ENCODE measurements at regions not wholly inside any gene's neighbourhood (a gene's known extent, or its start where the extent isn't known, plus 50 kb on each side); places are given as distances from the start of the nearest gene placed in this dataset.

DNA sequence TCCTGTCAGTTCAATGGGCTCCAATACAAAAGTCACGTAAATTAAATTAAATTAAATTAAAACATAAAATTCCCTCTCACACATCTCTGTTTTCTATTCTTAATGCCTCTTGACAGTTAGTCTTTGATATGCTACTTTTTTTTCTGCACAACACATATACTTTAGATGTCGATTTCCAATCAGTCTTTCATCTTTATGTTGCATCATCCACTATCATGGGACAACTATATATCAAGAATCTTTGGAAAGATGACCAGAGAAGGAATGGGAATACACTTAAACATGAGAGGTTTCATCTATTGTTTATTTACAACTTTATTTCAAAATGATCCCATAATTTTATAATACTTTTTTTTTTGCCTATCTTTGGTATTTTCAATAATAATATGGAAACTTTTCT is 733.3 kb upstream of the FANCL start:
- WGBS, 3 donors, result 69 to 73% (median 72%) methylated on average over 2 of the region's 2 CpGs

DNA sequence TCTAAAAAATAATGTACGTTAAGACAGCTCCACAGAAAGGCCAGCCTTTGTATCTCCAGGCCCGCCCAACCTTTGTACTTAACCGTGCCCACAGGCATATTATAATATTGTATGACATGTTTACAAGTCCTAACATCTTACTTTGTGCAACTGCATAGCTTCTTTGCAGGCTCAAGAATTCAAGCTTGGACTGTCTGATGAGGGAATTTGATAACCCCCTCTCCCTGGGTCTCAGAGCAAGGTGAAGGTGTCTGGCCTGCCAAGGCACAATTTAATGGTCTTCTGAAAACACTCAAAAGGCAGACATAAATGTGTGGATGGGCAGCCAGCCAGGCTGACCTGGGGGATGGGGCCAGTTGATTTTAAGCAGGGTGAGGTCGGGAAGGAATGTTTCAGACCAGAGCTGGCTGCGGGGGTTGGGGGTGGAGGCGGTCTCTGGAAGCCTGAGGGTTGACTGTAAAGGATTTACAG is 732.7 kb upstream of the FANCL start:
- no peak for DNase-seq
- no peaks in the 10 kb centered on the region for H3K9me3 ChIP-seq
- no peaks in the 10 kb centered on the region for H3K27me3 ChIP-seq (ENCODE audit: insufficient read depth in 3 of 3, low read length in 2 of 3)
- H3K4me3 ChIP-seq, result no peak overlapping the region
- 33 to 40% (median 40%) methylated on average over 6 of the region's 6 CpGs for WGBS, 3 donors
- no peaks in the 10 kb centered on the region for H3K36me3 ChIP-seq (ENCODE audit: insufficient read depth in 1 of 2, low read depth in 1 of 2)
- no peak for ATAC-seq
- H3K27ac ChIP-seq, result no peak overlapping the region
- no peaks in the 10 kb centered on the region for H3K4me1 ChIP-seq
- intact Hi-C loops (cut with DNase I), result no loop called here
- TF ChIP-seq, protein P1, sequence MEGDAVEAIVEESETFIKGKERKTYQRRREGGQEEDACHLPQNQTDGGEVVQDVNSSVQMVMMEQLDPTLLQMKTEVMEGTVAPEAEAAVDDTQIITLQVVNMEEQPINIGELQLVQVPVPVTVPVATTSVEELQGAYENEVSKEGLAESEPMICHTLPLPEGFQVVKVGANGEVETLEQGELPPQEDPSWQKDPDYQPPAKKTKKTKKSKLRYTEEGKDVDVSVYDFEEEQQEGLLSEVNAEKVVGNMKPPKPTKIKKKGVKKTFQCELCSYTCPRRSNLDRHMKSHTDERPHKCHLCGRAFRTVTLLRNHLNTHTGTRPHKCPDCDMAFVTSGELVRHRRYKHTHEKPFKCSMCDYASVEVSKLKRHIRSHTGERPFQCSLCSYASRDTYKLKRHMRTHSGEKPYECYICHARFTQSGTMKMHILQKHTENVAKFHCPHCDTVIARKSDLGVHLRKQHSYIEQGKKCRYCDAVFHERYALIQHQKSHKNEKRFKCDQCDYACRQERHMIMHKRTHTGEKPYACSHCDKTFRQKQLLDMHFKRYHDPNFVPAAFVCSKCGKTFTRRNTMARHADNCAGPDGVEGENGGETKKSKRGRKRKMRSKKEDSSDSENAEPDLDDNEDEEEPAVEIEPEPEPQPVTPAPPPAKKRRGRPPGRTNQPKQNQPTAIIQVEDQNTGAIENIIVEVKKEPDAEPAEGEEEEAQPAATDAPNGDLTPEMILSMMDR (IDR thresholded peaks at IDR 0.05), result no peak

More for the DNA sequence above, 733.3 kb upstream of the FANCL start:
- H3K9me3 ChIP-seq, result no peaks in the 10 kb centered on the region
- ATAC-seq, result no peak
- no peak overlapping the region for H3K27ac ChIP-seq
- DNase-seq, result no peak
- H3K4me1 ChIP-seq, result no peaks in the 10 kb centered on the region
- H3K4me3 ChIP-seq, result no peak overlapping the region
- intact Hi-C loops (cut with DNase I), result no loop called here
- no peaks in the 10 kb centered on the region for H3K27me3 ChIP-seq (ENCODE audit: insufficient read depth in 3 of 3, low read length in 2 of 3)
- TF ChIP-seq, protein P1 (IDR thresholded peaks at IDR 0.05), result no peak
- H3K36me3 ChIP-seq (ENCODE audit: insufficient read depth in 1 of 2, low read depth in 1 of 2), result no peaks in the 10 kb centered on the region

DNA sequence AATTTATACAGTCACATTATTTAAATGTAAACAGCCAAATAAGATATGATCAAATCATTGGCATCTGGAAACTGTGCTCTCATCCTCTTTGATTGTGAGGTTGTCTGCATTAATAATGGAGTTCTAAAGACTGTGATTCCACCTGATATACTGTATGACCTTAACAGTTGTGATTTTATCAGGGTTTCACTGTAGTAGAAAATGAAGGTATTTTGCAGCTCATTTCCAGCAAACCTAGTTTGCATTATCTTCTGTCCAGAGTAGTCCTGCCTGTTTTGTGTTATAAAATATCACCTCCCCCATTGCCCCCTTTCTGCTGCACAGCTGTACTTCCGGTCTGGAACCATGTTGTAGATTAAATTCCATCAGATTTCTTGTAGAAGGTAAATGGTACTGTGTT is 731.6 kb upstream of the FANCL start:
- H3K4me3 ChIP-seq, result no peak overlapping the region
- no peaks in the 10 kb centered on the region for H3K9me3 ChIP-seq
- DNase-seq (no peak), ATAC-seq (no peak)
- H3K27ac ChIP-seq, result no peak overlapping the region
- no peaks in the 10 kb centered on the region for H3K27me3 ChIP-seq (ENCODE audit: insufficient read depth in 3 of 3, low read length in 2 of 3)
- 37 to 54% (median 44%) methylated on average over 1 of the region's 1 CpG for WGBS, 3 donors
- intact Hi-C loops (cut with DNase I), result no loop called here
- H3K4me1 ChIP-seq, result no peaks in the 10 kb centered on the region
- no peaks in the 10 kb centered on the region for H3K36me3 ChIP-seq (ENCODE audit: insufficient read depth in 1 of 2, low read depth in 1 of 2)
- TF ChIP-seq, protein P1 (IDR thresholded peaks at IDR 0.05), result no peak

- no peaks in the 10 kb centered on the region for H3K9me3 ChIP-seq
- intact Hi-C loops (cut with DNase I), result no loop called here
- H3K4me3 ChIP-seq, result no peak overlapping the region
- WGBS, 3 donors, result 83 to 88% (median 86%) methylated on average over 14 of the region's 14 CpGs
- H3K36me3 ChIP-seq (ENCODE audit: insufficient read depth in 1 of 2, low read depth in 1 of 2), result no peaks in the 10 kb centered on the region
- ATAC-seq (no peak), DNase-seq (no peak)
- TF ChIP-seq, protein P1 (IDR thresholded peaks at IDR 0.05), result no peak
- H3K4me1 ChIP-seq, result no peaks in the 10 kb centered on the region
- no peaks in the 10 kb centered on the region for H3K27me3 ChIP-seq (ENCODE audit: insufficient read depth in 3 of 3, low read length in 2 of 3)
- H3K27ac ChIP-seq, result no peak overlapping the region
These were observed 730.6 kb upstream of the FANCL start for GRCh38 chr2:58971511-58972360.
